ENCODE measurements at regions not wholly inside any gene's neighbourhood (a gene's known extent, or its start where the extent isn't known, plus 50 kb on each side); places are given as distances from the start of the nearest gene placed in this dataset.
"Not testable (repeated sequence)": the region's sequence is repeated elsewhere in the genome, so short reads cannot be mapped to it uniquely, and the experiment has no call there.

GRCh38 chr14:42992930-42993329, 1386.3 kb downstream of the LRFN5 start:
- H3K4me3 Mint-ChIP-seq = no peak overlapping the region
- TF ChIP-seq CTCF (conservative IDR thresholded peaks at IDR 0.05) = no peak

GRCh38 chr14:42980419-42980818, 1373.7 kb downstream of the LRFN5 start:
- no peak for TF ChIP-seq CTCF (conservative IDR thresholded peaks at IDR 0.05)
- Mint-ChIP-seq H3K27ac (ENCODE audit: unreplicated experiment) (no peak overlapping the region), H3K9me3 (peaks cover 15% of the 10 kb centered on the region), H3K27me3 (ENCODE audit: low read depth) (no peaks in the 10 kb centered on the region), H3K36me3 (ENCODE audit: low read depth) (no peaks in the 10 kb centered on the region), H3K4me1 (no peaks in the 10 kb centered on the region), H3K4me3 (no peak overlapping the region)
- no peak for DNase-seq (ENCODE audit: low read depth, low spot score)

More at GRCh38 chr14:42992930-42993329, 1386.3 kb downstream of the LRFN5 start:
- Mint-ChIP-seq H3K4me1 (no peaks in the 10 kb centered on the region), H3K9me3 (peaks cover 6% of the 10 kb centered on the region), H3K27me3 (ENCODE audit: low read depth) (no peaks in the 10 kb centered on the region), H3K27ac (ENCODE audit: unreplicated experiment) (no peak overlapping the region), H3K36me3 (ENCODE audit: low read depth) (no peaks in the 10 kb centered on the region)
- no peak for DNase-seq (ENCODE audit: low read depth, low spot score)

- not testable (repeated sequence) for H3K4me1 Mint-ChIP-seq; H3K9me3 Mint-ChIP-seq; H3K27ac Mint-ChIP-seq (ENCODE audit: unreplicated experiment); H3K4me3 Mint-ChIP-seq; H3K27me3 Mint-ChIP-seq (ENCODE audit: low read depth); H3K36me3 Mint-ChIP-seq (ENCODE audit: low read depth); DNase-seq (ENCODE audit: low read depth, low spot score)
Observed at GRCh38 chr14:42973171-42973570, 1366.5 kb downstream of the LRFN5 start.

GRCh38 chr14:42965512-42965911, 1358.8 kb downstream of the LRFN5 start:
- no peaks in the 10 kb centered on the region for H3K9me3 Mint-ChIP-seq
- no peak for DNase-seq (ENCODE audit: low read depth, low spot score)
- H3K27ac Mint-ChIP-seq (ENCODE audit: unreplicated experiment) = no peak overlapping the region
- no peaks in the 10 kb centered on the region for H3K36me3 Mint-ChIP-seq (ENCODE audit: low read depth)
- peaks cover 9% of the 10 kb centered on the region for H3K4me1 Mint-ChIP-seq
- H3K4me3 Mint-ChIP-seq = no peak overlapping the region
- no peak for TF ChIP-seq CTCF (conservative IDR thresholded peaks at IDR 0.05)
- no peaks in the 10 kb centered on the region for H3K27me3 Mint-ChIP-seq (ENCODE audit: low read depth)

- peaks cover 9% of the 10 kb centered on the region for H3K4me1 Mint-ChIP-seq
- peaks cover 3% of the 10 kb centered on the region for H3K9me3 Mint-ChIP-seq
- no peak overlapping the region for H3K27ac Mint-ChIP-seq (ENCODE audit: unreplicated experiment)
- H3K36me3 Mint-ChIP-seq (ENCODE audit: low read depth) = no peaks in the 10 kb centered on the region
- no peak for TF ChIP-seq CTCF (conservative IDR thresholded peaks at IDR 0.05)
- H3K27me3 Mint-ChIP-seq (ENCODE audit: low read depth) = no peaks in the 10 kb centered on the region
- H3K4me3 Mint-ChIP-seq = no peak overlapping the region
- DNase-seq (ENCODE audit: low read depth, low spot score) = no peak
Observed at GRCh38 chr14:42961509-42961908, 1354.8 kb downstream of the LRFN5 start.

- no peak for DNase-seq (ENCODE audit: low read depth, low spot score)
- H3K4me1 Mint-ChIP-seq = no peaks in the 10 kb centered on the region
- H3K9me3 Mint-ChIP-seq = peaks cover 9% of the 10 kb centered on the region
- no peak for TF ChIP-seq CTCF (conservative IDR thresholded peaks at IDR 0.05)
- H3K4me3 Mint-ChIP-seq = no peak overlapping the region
- H3K36me3 Mint-ChIP-seq (ENCODE audit: low read depth) = no peaks in the 10 kb centered on the region
- H3K27ac Mint-ChIP-seq (ENCODE audit: unreplicated experiment) = no peak overlapping the region
- no peaks in the 10 kb centered on the region for H3K27me3 Mint-ChIP-seq (ENCODE audit: low read depth)
Observed at GRCh38 chr14:42950363-42950762, 1343.7 kb downstream of the LRFN5 start.

All from neural crest cell (in vitro differentiated cells).